WERI-Rb-1 (cell line): ENCODE measurements at regions not wholly inside any gene's neighbourhood (a gene's known extent, or its start where the extent isn't known, plus 50 kb on each side); places are given as distances from the start of the nearest gene placed in this dataset.

Experiments
- DNase-seq: peaks from one replicate; pipeline ENCODE4 v3.0.0-alpha.2; 2020
- H3K27ac ChIP-seq: fragments of 250-450 bp; sonication (Bioruptor Pico); 2 replicates; pipeline ENCODE4 v1.5.1; 2020; ENCODE audit warnings: mild to moderate bottlenecking, moderate library complexity
- H3K27me3 ChIP-seq: fragments of 250-450 bp; sonication (Bioruptor Pico); 2 replicates; pipeline ENCODE4 v1.5.1; 2021; ENCODE audit warnings: mild to moderate bottlenecking, low read depth, moderate library complexity; ENCODE audit not compliant: insufficient read depth, severe bottlenecking
- H3K36me3 ChIP-seq: fragments of 250-450 bp; sonication (Bioruptor Pico); 2 replicates; pipeline ENCODE4 v1.5.1; 2020; ENCODE audit warnings: mild to moderate bottlenecking, moderate library complexity
- H3K4me3 ChIP-seq: 2 replicates; pipeline ENCODE4 v1.5.1; 2011; ENCODE audit warnings: low read depth, mild to moderate bottlenecking, control low read depth, low read length
- H3K9me3 ChIP-seq: fragments of 250-450 bp; sonication (Bioruptor Pico); 2 replicates; pipeline ENCODE4 v1.5.1; 2021; ENCODE audit warnings: mild to moderate bottlenecking, moderate library complexity; ENCODE audit not compliant: severe bottlenecking
- TF ChIP-seq, protein P1 (sequence below): IDR thresholded peaks from 2 replicates; pipeline ENCODE4 v1.5.1; 2011; ENCODE audit warnings: low read depth, mild to moderate bottlenecking, control low read depth, inconsistent platforms, low read length

DNA sequence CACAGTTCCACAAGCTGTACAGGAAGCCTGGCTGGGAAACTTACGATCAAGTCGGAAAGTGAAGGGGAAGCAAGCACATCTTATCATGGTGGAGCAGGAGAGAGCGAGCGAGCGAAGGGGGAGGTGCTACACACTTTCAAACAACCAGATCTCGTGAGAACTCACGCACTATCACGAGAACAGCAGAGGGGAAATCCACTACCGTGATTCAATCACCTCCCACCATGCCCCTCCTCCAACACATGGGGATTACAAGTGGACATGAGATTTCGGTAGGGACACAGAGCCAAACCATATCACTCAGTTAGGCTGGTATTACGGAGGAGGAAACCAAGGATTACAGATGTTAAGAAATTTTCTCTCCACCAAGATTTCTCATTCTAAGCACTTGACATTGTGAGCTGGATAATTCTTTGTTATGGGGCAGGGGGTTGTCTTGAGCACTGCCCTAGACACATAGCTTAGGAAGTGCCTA is 262.0 kb upstream of the G2E3 start:
- Histone ChIP-seq H3K36me3 (no peaks in the 10 kb centered on the region), H3K27ac (no peak overlapping the region), H3K9me3 (no peaks in the 10 kb centered on the region), H3K27me3 (no peaks in the 10 kb centered on the region), H3K4me3 (no peak overlapping the region)
- TF ChIP-seq, protein P1, sequence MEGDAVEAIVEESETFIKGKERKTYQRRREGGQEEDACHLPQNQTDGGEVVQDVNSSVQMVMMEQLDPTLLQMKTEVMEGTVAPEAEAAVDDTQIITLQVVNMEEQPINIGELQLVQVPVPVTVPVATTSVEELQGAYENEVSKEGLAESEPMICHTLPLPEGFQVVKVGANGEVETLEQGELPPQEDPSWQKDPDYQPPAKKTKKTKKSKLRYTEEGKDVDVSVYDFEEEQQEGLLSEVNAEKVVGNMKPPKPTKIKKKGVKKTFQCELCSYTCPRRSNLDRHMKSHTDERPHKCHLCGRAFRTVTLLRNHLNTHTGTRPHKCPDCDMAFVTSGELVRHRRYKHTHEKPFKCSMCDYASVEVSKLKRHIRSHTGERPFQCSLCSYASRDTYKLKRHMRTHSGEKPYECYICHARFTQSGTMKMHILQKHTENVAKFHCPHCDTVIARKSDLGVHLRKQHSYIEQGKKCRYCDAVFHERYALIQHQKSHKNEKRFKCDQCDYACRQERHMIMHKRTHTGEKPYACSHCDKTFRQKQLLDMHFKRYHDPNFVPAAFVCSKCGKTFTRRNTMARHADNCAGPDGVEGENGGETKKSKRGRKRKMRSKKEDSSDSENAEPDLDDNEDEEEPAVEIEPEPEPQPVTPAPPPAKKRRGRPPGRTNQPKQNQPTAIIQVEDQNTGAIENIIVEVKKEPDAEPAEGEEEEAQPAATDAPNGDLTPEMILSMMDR = no peak
- DNase-seq = no peak

DNA sequence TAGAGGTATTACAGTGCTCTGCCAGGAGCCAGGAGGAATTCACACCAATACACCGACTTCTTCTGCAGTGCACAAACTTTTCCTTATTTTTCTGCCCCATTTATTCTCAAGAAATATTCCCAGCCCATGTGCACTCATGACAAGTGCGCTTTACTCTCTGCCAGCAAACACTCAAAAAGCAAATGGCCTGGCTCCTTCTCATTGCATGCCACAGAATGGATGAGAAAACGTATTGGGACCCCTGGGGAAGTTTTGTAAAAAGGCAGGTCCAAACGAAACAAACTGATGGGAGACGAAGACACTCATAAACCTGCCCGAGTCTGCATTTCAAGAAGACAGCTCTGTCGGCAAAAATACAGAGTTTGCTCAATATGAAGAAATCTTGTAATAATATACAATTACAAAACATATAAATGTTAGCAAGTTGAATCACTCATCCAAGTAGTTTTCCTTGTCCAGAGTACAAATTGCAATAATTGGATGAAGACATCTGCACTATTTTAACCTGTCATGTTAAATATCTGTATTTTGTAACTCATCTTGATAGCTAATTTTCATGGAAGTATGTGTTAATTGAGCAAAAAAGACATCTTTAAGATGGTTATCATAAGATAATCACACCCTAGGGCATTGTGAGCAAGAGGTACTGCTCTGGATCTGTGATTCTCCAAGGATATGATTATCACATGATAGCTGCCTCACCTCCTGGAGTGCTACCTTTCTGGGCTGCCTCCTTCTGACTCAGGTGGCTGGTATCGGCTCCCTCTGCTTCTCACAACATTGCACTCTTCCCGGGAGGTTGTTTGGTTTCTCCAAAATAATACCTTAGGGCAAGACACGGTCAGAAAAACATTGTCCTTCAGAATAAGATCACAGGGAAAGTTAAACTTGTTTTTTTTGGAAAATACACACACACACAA is 260.8 kb upstream of the G2E3 start:
- H3K9me3 ChIP-seq = no peaks in the 10 kb centered on the region
- TF ChIP-seq, protein P1 = no peak
- H3K4me3 ChIP-seq = no peak overlapping the region
- no peak for DNase-seq
- no peaks in the 10 kb centered on the region for H3K27me3 ChIP-seq
- no peak overlapping the region for H3K27ac ChIP-seq
- no peaks in the 10 kb centered on the region for H3K36me3 ChIP-seq

DNA sequence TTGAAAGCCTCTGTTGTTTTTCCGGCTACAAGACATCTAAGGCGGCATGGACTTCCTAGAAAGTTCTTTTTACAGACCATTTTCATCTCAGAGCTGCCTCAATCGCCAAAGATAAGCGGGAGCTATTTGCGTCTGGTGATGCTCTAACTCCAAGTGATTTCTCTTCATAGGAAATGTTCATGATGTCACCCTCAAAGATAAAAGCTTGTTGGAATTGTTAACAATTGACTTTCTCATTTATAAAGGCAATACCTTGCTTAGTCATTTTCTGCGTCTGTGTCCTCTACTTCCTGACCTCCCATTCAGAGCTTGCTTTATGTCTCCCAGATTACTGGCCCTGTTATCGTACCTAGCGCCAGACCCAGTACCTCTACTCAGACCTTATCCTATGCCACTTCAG is 259.0 kb upstream of the G2E3 start:
- Histone ChIP-seq H3K9me3 (no peaks in the 10 kb centered on the region), H3K36me3 (no peaks in the 10 kb centered on the region), H3K4me3 (no peak overlapping the region), H3K27me3 (no peaks in the 10 kb centered on the region), H3K27ac (no peak overlapping the region)
- DNase-seq = no peak
- TF ChIP-seq, protein P1 = no peak

DNA sequence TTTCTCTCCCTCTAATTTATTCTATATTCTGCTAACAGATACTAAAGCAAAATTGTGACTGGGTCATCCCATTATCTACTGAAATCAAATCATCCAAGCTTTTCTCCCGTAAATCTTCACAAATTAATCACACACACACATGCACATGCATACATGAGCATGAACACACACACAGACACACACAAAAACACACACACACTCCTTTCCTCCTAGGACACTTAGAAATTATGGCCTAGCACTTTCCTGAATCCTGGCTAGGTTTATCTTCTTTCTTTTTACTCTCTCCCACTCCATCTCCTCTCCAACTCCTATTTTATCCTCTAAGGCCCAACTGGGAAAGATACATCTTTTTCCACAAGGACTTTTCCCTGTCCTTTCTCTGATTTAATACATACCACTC is 255.6 kb upstream of the G2E3 start:
- Histone ChIP-seq H3K36me3 (no peaks in the 10 kb centered on the region), H3K4me3 (no peak overlapping the region), H3K27ac (no peak overlapping the region), H3K27me3 (no peaks in the 10 kb centered on the region), H3K9me3 (no peaks in the 10 kb centered on the region)
- DNase-seq = no peak
- TF ChIP-seq, protein P1 = no peak

DNA sequence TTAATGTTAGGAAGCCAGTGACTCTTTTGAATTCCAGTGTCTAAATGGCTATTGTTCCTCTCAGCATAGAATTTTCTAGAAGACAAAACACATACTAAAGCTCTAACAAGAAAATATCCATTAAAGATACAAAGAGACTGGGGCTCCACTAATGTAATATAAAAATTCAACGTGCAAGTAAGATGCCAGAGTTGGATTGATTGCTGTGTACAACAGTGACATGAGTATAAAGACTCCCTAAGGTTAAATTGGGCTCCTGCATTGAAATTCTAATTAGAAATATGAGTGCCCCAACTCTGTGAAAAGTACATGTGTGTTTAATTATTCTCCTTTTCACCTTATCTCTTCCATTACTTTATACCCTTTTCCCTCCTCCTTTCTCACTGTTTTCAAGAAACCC is 253.6 kb upstream of the G2E3 start:
- no peak overlapping the region for H3K4me3 ChIP-seq
- no peak for DNase-seq
- H3K27me3 ChIP-seq = no peaks in the 10 kb centered on the region
- no peak overlapping the region for H3K27ac ChIP-seq
- TF ChIP-seq, protein P1 = no peak
- no peaks in the 10 kb centered on the region for H3K9me3 ChIP-seq
- no peaks in the 10 kb centered on the region for H3K36me3 ChIP-seq
